HEK293 (cell line): ENCODE measurements at regions not wholly inside any gene's neighbourhood (a gene's known extent, or its start where the extent isn't known, plus 50 kb on each side); places are given as distances from the start of the nearest gene placed in this dataset.
A peak's percentile ranks its signal among the peaks of the same experiment; 100 is the strongest.

Experiments
- CTCF ChIA-PET: fragments of 350-600 bp; formaldehyde crosslinking; extraction: SDS; loops from one replicate; lab custom pipeline; 2021; ENCODE audit warnings: antibody characterized with exemption; lab: Yijun Ruan, JAX
- POLR2A ChIA-PET: fragments of 300-600 bp; formaldehyde crosslinking; extraction: SDS; loops from one replicate; lab custom pipeline; 2020; ENCODE audit warnings: antibody characterized with exemption, inconsistent platforms; lab: Yijun Ruan, JAX
- H3K27ac ChIP-seq: fragments of 200-500 bp; sonication (Bioruptor generic); 2 replicates; pipeline ENCODE4 v1.5.1; 2014; ENCODE audit warnings: low read depth, low read length, control low read depth, inconsistent platforms; ENCODE audit errors: extremely low read depth
- H3K36me3 ChIP-seq, 2 experiments: fragments of 200-500 bp in 1 of 2; sonication (Bioruptor generic) in 1 of 2; 1 replicate in 1 of 2; 2 replicates in 1 of 2; pipeline ENCODE4 v1.5.1; 2014 to 2017; ENCODE audit warnings: inconsistent platforms in 2 of 2, low read length in 2 of 2; ENCODE audit not compliant: control insufficient read depth in 2 of 2, insufficient read depth in 1 of 2
- H3K4me1 ChIP-seq: fragments of 200-500 bp; sonication (Bioruptor generic); 2 replicates; pipeline ENCODE4 v1.5.1; 2014; ENCODE audit warnings: mild to moderate bottlenecking, low read length, inconsistent platforms; ENCODE audit not compliant: control insufficient read depth, insufficient read depth
- H3K4me3 ChIP-seq: 2 replicates; pipeline ENCODE4 v1.5.1; 2011; ENCODE audit warnings: low read depth, mild to moderate bottlenecking, control low read depth, low read length, moderate library complexity
- H3K9me3 ChIP-seq: fragments of 200-500 bp; sonication (Bioruptor generic); 2 replicates; pipeline ENCODE4 v1.5.1; 2014; ENCODE audit warnings: low read depth, low read length, inconsistent platforms; ENCODE audit not compliant: control insufficient read depth, insufficient read depth
- GLI4 ChIP-seq: fragments of 450-650 bp; formaldehyde crosslinking; IDR thresholded peaks from 2 replicates; pipeline ENCODE4 v1.5.1; 2016; ENCODE audit warnings: missing biosample characterization, missing genetic modification characterization
- OVOL3 ChIP-seq: fragments of 450-650 bp; formaldehyde crosslinking; IDR thresholded peaks from 2 replicates; pipeline ENCODE4 v1.5.1; 2016; ENCODE audit warnings: missing biosample characterization, missing genetic modification characterization
- PRDM1 ChIP-seq: fragments of 450-650 bp; formaldehyde crosslinking; IDR thresholded peaks from 2 replicates; pipeline ENCODE4; 2016; ENCODE audit warnings: missing biosample characterization, missing genetic modification characterization
- REPIN1 ChIP-seq: fragments of 450-650 bp; formaldehyde crosslinking; IDR thresholded peaks from 2 replicates; pipeline ENCODE4 v1.5.1; 2017; ENCODE audit warnings: missing biosample characterization, missing genetic modification characterization, low read depth
- SCRT1 ChIP-seq: fragments of 450-650 bp; formaldehyde crosslinking; IDR thresholded peaks from 2 replicates; pipeline ENCODE4 v1.5.1; 2016; ENCODE audit warnings: missing biosample characterization, missing genetic modification characterization, borderline replicate concordance
- TRIM28 ChIP-seq: IDR thresholded peaks from 2 replicates; pipeline ENCODE4 v1.6.1; 2011; ENCODE audit warnings: low read length, control low read depth, borderline replicate concordance
- ZNF335 ChIP-seq: fragments of 450-650 bp; formaldehyde crosslinking; conservative IDR thresholded peaks from 2 replicates; pipeline ENCODE4 v1.5.1; 2016; ENCODE audit warnings: missing biosample characterization, missing genetic modification characterization
- ZNF354C ChIP-seq: fragments of 450-650 bp; formaldehyde crosslinking; IDR thresholded peaks from 2 replicates; pipeline ENCODE4 v1.5.1; 2016; ENCODE audit warnings: missing biosample characterization, missing genetic modification characterization, low read depth, borderline replicate concordance
- ZNF366 ChIP-seq: fragments of 450-650 bp; formaldehyde crosslinking; conservative IDR thresholded peaks from 2 replicates; pipeline ENCODE4 v1.5.1; 2016; ENCODE audit warnings: missing biosample characterization, missing genetic modification characterization
- ZNF544 ChIP-seq: fragments of 450-650 bp; formaldehyde crosslinking; IDR thresholded peaks from 2 replicates; pipeline ENCODE4 v1.5.0; 2017; ENCODE audit warnings: missing biosample characterization, missing genetic modification characterization
- ZNF548 ChIP-seq: fragments of 450-650 bp; formaldehyde crosslinking; IDR thresholded peaks from 2 replicates; pipeline ENCODE4 v1.5.1; 2016; ENCODE audit warnings: missing biosample characterization, missing genetic modification characterization
- ZNF571 ChIP-seq: fragments of 450-650 bp; formaldehyde crosslinking; IDR thresholded peaks from 2 replicates; pipeline ENCODE4 v1.5.0; 2017; ENCODE audit warnings: missing biosample characterization, missing genetic modification characterization
- ZNF596 ChIP-seq: fragments of 450-650 bp; IDR thresholded peaks from 2 replicates; pipeline ENCODE4 v1.5.0; 2018; ENCODE audit warnings: missing biosample characterization, mild to moderate bottlenecking, missing genetic modification characterization, moderate library complexity
- ZNF629 ChIP-seq: fragments of 450-650 bp; formaldehyde crosslinking; IDR thresholded peaks from 2 replicates; pipeline ENCODE4 v1.5.1; 2017; ENCODE audit warnings: missing biosample characterization, missing genetic modification characterization
- ZNF654 ChIP-seq: fragments of 450-650 bp; formaldehyde crosslinking; IDR thresholded peaks from 2 replicates; pipeline ENCODE4 v1.5.1; 2016; ENCODE audit warnings: low read depth, missing biosample characterization, missing genetic modification characterization
- ZNF660 ChIP-seq: fragments of 450-650 bp; IDR thresholded peaks from 2 replicates; pipeline ENCODE4 v1.5.1; 2018; ENCODE audit warnings: missing biosample characterization, mild to moderate bottlenecking, missing genetic modification characterization
- ZNF777 ChIP-seq: fragments of 450-650 bp; formaldehyde crosslinking; IDR thresholded peaks from 2 replicates; pipeline ENCODE4 v1.5.1; 2017; ENCODE audit warnings: missing biosample characterization, missing genetic modification characterization, borderline replicate concordance
- TF ChIP-seq, protein P1 (sequence below): fragments of 450-650 bp; formaldehyde crosslinking; conservative IDR thresholded peaks from 2 replicates; pipeline ENCODE4 v1.5.1; 2016; ENCODE audit warnings: low read depth, missing biosample characterization, missing genetic modification characterization
- TF ChIP-seq, protein P2 (sequence below): fragments of 450-650 bp; formaldehyde crosslinking; IDR thresholded peaks from 2 replicates; pipeline ENCODE4 v1.5.1; 2017; ENCODE audit warnings: missing biosample characterization, missing genetic modification characterization
- TF ChIP-seq, protein P3 (sequence below): fragments of 450-650 bp; formaldehyde crosslinking; IDR thresholded peaks from 2 replicates; pipeline ENCODE4 v1.5.1; 2016; ENCODE audit warnings: missing biosample characterization, missing genetic modification characterization
- TF ChIP-seq, protein P4 (sequence below): fragments of 450-650 bp; formaldehyde crosslinking; IDR thresholded peaks from 2 replicates; pipeline ENCODE4 v1.5.1; 2016; ENCODE audit warnings: missing biosample characterization, missing genetic modification characterization, low read depth
- TF ChIP-seq, protein P5 (sequence below): fragments of 450-650 bp; formaldehyde crosslinking; IDR thresholded peaks from 2 replicates; pipeline ENCODE4 v1.5.1; 2016; ENCODE audit warnings: missing biosample characterization, missing genetic modification characterization
- TF ChIP-seq, protein P6 (sequence below): fragments of 450-650 bp; formaldehyde crosslinking; IDR thresholded peaks from 2 replicates; pipeline ENCODE4 v1.5.1; 2016; ENCODE audit warnings: missing biosample characterization, missing genetic modification characterization

DNA sequence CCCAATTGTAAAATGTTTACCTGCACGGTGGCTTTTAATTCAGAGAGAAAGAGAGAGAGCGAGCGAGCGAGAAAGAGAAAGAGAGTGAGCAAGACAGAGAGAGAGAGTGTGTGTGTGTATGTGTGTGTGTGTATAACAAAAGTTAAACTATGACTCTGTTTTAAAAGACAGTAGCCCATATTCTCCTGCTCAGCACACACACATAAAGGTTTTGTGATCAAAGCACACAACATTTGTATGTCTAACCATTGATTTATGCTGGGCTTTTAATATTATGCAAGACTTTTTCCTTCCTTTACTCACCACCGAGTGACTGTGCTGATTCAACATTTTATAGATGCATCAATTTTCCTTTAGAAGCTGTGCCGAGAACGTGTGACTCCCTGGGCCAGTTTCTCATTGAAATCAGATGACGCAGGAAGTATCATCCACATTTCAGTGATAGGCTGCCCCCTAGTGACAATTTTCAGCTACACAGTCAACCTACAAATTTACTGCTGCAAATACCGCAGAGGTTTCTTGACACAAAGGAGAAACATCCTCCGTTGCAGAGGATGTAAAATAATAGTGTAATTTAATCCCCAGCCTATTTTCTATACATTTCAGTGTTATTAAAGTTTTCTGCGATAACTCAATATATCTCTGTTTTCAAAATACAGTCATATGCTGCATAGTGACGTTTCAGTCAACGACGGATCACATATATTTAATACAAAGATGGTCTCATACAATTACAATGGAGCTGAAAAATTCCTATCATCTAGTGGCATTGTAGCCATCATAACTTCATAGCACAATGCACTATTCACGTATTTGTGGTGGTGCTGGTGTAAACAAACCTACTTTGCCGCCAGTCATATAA, 165.9 kb upstream of the TANK start:
- no peak overlapping the region for H3K4me3 ChIP-seq
- CTCF ChIA-PET = interaction anchor here (0.5 to 2.8 kb wide), 40 partner anchors 8 to 1434 kb away, joined by 3 to 20 read pairs (median 3); no protein-coding TSS in a partner anchor
- H3K9me3 ChIP-seq = no peaks in the 10 kb centered on the region
- 0 out of 2 replicates have a peak, but pooled peaks cover 2% of the 10 kb centered on the region for H3K4me1 ChIP-seq
- no peak overlapping the region for H3K27ac ChIP-seq
- POLR2A ChIA-PET = no interaction called here
- H3K36me3 ChIP-seq = no peaks in the 10 kb centered on the region
- TF ChIP-seq, protein P1, sequence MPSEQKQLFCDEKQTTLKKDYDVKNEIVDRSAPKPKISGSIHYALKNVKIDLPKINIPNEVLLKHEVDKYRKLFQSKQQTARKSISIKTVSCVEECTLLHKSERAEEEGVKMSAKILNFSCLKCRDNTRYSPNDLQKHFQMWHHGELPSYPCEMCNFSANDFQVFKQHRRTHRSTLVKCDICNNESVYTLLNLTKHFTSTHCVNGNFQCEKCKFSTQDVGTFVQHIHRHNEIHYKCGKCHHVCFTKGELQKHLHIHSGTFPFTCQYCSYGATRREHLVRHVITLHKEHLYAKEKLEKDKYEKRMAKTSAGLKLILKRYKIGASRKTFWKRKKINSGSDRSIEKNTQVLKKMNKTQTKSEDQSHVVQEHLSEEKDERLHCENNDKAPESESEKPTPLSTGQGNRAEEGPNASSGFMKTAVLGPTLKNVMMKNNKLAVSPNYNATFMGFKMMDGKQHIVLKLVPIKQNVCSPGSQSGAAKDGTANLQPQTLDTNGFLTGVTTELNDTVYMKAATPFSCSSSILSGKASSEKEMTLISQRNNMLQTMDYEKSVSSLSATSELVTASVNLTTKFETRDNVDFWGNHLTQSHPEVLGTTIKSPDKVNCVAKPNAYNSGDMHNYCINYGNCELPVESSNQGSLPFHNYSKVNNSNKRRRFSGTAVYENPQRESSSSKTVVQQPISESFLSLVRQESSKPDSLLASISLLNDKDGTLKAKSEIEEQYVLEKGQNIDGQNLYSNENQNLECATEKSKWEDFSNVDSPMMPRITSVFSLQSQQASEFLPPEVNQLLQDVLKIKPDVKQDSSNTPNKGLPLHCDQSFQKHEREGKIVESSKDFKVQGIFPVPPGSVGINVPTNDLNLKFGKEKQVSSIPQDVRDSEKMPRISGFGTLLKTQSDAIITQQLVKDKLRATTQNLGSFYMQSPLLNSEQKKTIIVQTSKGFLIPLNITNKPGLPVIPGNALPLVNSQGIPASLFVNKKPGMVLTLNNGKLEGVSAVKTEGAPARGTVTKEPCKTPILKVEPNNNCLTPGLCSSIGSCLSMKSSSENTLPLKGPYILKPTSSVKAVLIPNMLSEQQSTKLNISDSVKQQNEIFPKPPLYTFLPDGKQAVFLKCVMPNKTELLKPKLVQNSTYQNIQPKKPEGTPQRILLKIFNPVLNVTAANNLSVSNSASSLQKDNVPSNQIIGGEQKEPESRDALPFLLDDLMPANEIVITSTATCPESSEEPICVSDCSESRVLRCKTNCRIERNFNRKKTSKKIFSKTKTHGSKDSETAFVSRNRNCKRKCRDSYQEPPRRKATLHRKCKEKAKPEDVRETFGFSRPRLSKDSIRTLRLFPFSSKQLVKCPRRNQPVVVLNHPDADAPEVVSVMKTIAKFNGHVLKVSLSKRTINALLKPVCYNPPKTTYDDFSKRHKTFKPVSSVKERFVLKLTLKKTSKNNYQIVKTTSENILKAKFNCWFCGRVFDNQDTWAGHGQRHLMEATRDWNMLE (tag by site-specific recombination) = no peak
- TF ChIP-seq ZNF654 (tag by site-specific recombination) (peak; percentile 87), ZNF777 (no peak), ZNF596 (peak; percentile 85), TRIM28 (0 out of 2 replicates have a peak, but pooled peaks have one; percentile 43), ZNF354C (tag by site-specific recombination) (no peak), ZNF660 (0 out of 2 replicates have a peak, but pooled peaks have one; percentile 59), ZNF571 (tag by site-specific recombination) (no peak), ZNF544 (tag by site-specific recombination) (no peak), ZNF548 (tag by site-specific recombination) (no peak), PRDM1 (peak; percentile 50), ZNF629 (tag by site-specific recombination) (peak; percentile 46; the same call in 1 of the 2 replicates), ZNF335 (peak; percentile 38), SCRT1 (tag by site-specific recombination) (no peak), GLI4 (tag by site-specific recombination) (no peak), ZNF366 (peak; percentile 38; the same call in 1 of the 2 replicates), REPIN1 (tag by site-specific recombination) (no peak), OVOL3 (tag by site-specific recombination) (no peak)
- TF ChIP-seq, protein P2, sequence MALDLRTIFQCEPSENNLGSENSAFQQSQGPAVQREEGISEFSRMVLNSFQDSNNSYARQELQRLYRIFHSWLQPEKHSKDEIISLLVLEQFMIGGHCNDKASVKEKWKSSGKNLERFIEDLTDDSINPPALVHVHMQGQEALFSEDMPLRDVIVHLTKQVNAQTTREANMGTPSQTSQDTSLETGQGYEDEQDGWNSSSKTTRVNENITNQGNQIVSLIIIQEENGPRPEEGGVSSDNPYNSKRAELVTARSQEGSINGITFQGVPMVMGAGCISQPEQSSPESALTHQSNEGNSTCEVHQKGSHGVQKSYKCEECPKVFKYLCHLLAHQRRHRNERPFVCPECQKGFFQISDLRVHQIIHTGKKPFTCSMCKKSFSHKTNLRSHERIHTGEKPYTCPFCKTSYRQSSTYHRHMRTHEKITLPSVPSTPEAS (tag by site-specific recombination) = 0 out of 2 replicates have a peak, but pooled peaks have one; percentile 10
- TF ChIP-seq, protein P3, sequence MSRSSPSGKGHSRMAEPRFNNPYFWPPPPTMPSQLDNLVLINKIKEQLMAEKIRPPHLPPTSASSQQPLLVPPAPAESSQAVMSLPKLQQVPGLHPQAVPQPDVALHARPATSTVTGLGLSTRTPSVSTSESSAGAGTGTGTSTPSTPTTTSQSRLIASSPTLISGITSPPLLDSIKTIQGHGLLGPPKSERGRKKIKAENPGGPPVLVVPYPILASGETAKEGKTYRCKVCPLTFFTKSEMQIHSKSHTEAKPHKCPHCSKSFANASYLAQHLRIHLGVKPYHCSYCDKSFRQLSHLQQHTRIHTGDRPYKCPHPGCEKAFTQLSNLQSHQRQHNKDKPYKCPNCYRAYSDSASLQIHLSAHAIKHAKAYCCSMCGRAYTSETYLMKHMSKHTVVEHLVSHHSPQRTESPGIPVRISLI (tag by site-specific recombination) = no peak
- TF ChIP-seq, protein P4, sequence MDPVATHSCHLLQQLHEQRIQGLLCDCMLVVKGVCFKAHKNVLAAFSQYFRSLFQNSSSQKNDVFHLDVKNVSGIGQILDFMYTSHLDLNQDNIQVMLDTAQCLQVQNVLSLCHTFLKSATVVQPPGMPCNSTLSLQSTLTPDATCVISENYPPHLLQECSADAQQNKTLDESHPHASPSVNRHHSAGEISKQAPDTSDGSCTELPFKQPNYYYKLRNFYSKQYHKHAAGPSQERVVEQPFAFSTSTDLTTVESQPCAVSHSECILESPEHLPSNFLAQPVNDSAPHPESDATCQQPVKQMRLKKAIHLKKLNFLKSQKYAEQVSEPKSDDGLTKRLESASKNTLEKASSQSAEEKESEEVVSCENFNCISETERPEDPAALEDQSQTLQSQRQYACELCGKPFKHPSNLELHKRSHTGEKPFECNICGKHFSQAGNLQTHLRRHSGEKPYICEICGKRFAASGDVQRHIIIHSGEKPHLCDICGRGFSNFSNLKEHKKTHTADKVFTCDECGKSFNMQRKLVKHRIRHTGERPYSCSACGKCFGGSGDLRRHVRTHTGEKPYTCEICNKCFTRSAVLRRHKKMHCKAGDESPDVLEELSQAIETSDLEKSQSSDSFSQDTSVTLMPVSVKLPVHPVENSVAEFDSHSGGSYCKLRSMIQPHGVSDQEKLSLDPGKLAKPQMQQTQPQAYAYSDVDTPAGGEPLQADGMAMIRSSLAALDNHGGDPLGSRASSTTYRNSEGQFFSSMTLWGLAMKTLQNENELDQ (tag by site-specific recombination) = no peak
- TF ChIP-seq, protein P5, sequence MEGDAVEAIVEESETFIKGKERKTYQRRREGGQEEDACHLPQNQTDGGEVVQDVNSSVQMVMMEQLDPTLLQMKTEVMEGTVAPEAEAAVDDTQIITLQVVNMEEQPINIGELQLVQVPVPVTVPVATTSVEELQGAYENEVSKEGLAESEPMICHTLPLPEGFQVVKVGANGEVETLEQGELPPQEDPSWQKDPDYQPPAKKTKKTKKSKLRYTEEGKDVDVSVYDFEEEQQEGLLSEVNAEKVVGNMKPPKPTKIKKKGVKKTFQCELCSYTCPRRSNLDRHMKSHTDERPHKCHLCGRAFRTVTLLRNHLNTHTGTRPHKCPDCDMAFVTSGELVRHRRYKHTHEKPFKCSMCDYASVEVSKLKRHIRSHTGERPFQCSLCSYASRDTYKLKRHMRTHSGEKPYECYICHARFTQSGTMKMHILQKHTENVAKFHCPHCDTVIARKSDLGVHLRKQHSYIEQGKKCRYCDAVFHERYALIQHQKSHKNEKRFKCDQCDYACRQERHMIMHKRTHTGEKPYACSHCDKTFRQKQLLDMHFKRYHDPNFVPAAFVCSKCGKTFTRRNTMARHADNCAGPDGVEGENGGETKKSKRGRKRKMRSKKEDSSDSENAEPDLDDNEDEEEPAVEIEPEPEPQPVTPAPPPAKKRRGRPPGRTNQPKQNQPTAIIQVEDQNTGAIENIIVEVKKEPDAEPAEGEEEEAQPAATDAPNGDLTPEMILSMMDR = peak; percentile 71; the same call in 1 of the 2 replicates
- TF ChIP-seq, protein P6, sequence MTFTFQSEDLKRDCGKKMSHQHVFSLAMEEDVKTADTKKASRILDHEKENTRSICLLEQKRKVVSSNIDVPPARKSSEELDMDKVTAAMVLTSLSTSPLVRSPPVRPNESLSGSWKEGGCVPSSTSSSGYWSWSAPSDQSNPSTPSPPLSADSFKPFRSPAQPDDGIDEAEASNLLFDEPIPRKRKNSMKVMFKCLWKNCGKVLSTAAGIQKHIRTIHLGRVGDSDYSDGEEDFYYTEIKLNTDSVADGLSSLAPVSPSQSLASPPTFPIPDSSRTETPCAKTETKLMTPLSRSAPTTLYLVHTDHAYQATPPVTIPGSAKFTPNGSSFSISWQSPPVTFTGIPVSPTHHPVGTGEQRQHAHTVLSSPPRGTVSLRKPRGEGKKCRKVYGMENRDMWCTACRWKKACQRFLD = no peak
